NCI-H69 (cell line): ENCODE measurements at regions not wholly inside any gene's neighbourhood (a gene's known extent, or its start where the extent isn't known, plus 50 kb on each side); places are given as distances from the start of the nearest gene placed in this dataset.

Source experiments
- DNase-seq: peaks from one replicate; lab custom pipeline; 2025; lab: John Stamatoyannopoulos, UW

GRCh38 chr9:81390792-81391456, 298.4 kb downstream of the TLE1 start:
- DNase-seq, result no peak

- peak; percentile 52 for DNase-seq
Observed at GRCh38 chr9:81389569-81389993, 299.8 kb downstream of the TLE1 start.

- DNase-seq, result no peak
Observed at GRCh38 chr9:81388831-81389230, 300.5 kb downstream of the TLE1 start.

- DNase-seq, result peak; percentile 71
Observed at GRCh38 chr9:81387360-81388106, 301.8 kb downstream of the TLE1 start.

GRCh38 chr9:81384911-81385310, 304.4 kb downstream of the TLE1 start:
- DNase-seq, result no peak

- no peak for DNase-seq
Observed at GRCh38 chr9:81382281-81382680, 307.1 kb downstream of the TLE1 start.

GRCh38 chr9:81381694-81382093, 307.7 kb downstream of the TLE1 start:
- peak; percentile 46 for DNase-seq

GRCh38 chr9:81380504-81381359, 308.6 kb downstream of the TLE1 start:
- DNase-seq, result peak; percentile 66

GRCh38 chr9:81379655-81380054, 309.7 kb downstream of the TLE1 start:
- DNase-seq, result no peak

GRCh38 chr9:81377921-81378320, 311.4 kb downstream of the TLE1 start:
- no peak for DNase-seq

- DNase-seq, result peak; percentile 95
Observed at GRCh38 chr9:81377320-81377719, 312.0 kb downstream of the TLE1 start.

- DNase-seq, result no peak
Observed at GRCh38 chr9:81375187-81376100, 313.9 kb downstream of the TLE1 start.

GRCh38 chr9:81374459-81375186, 314.7 kb downstream of the TLE1 start:
- DNase-seq, result peak; percentile 10

- DNase-seq, result no peak
Observed at GRCh38 chr9:81373294-81373693, 316.1 kb downstream of the TLE1 start.

GRCh38 chr9:81372628-81373191, 316.6 kb downstream of the TLE1 start:
- DNase-seq, result peak; percentile 11

- no peak for DNase-seq
Observed at GRCh38 chr9:81371824-81372223, 317.5 kb downstream of the TLE1 start.

- peak; percentile 86 for DNase-seq
Observed at GRCh38 chr9:81370650-81371049, 318.7 kb downstream of the TLE1 start.

GRCh38 chr9:81370096-81370495, 319.3 kb downstream of the TLE1 start:
- no peak for DNase-seq

- DNase-seq, result peak; percentile 75
Observed at GRCh38 chr9:81369121-81369520, 320.2 kb downstream of the TLE1 start.

GRCh38 chr9:81363916-81364480, 325.3 kb downstream of the TLE1 start:
- no peak for DNase-seq
